ENCODE measurements at regions not wholly inside any gene's neighbourhood (a gene's known extent, or its start where the extent isn't known, plus 50 kb on each side); places are given as distances from the start of the nearest gene placed in this dataset.
A peak's percentile ranks its signal among the peaks of the same experiment; 100 is the strongest.
"Not testable (repeated sequence)": the region's sequence is repeated elsewhere in the genome, so short reads cannot be mapped to it uniquely, and the experiment has no call there.

DNA sequence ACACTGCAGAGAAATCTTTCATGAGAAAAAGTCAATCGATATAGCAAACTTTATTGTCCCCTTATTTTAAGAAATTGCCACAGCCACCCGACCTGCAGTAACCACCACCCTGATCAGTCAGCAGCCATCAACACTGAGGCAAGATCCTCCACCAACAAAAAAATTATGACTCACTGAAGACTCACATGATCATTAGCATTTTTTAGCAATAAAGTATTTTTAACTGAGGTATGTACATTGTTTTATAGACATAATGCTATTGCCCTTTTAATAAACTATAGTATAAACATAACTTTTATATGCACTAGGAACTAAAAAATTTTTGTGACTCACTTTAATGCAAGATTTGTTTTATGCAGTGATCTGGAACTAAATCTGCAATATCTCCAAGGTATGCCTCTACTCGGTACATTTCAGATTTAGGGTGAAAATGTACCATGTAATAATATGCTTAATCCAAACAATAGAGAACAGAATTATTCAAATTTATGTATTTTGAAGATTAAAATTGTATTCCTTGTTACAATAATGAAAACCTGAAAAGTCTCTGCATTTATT lies 79.2 kb upstream of the CEP126 start:
- peak; percentile 47 for DNase-seq

DNA sequence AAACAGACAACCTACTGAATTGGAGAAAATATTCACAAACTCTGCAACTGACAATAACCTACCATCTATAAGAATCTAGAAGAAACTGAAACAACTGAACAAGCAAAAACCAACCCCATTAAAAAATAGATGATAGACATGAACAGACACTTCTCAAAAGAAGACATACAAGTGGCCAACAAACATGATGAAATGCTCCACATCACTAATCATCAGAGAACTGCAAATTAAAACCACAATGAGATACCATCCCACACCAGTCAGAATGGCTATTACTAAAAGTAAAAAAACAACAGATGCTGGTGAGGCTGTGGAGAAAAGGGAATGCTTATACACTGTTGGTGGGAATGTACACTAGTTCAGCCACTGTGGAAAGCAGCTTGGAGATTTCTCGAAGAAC lies 84.3 kb upstream of the CEP126 start:
- not testable (repeated sequence) for DNase-seq

DNA sequence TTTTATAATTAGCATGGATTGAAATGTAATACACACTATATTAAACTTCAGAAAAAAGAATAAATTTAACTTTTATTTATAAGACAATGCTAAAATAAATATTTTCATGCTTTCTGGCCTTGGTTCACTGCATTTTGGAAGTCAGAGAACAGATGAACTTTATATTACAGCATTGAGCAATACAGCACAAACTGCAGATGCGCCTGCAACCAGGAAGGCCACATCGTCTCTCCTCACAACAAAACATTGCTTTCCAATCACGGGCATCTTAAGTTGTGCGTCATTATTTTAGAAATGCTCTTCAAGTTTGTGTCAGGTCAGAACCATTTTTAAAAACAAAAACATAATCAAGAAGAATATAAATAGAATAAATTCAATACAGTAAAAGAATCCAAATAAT lies 89.3 kb upstream of the CEP126 start:
- DNase-seq, result no peak

DNA sequence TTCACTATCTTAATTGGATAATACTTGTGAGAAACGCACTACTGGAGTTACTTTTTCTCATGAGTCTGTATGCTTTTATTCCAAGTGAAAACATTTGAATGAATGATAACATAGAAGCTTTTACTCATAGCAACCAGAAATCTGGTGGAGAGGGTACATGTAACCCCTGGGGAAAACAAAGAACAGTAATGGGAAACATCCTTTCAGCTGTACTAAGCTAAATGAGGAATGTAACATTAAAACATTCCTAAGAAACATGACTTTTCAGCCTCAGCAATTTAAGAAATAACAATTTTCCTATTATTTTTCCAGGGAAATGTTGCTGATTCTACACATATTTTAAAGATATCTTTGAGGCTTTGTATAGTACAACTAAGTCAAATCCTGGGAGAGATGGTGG lies 97.2 kb upstream of the CEP126 start:
- DNase-seq, result peak; percentile 88

DNA sequence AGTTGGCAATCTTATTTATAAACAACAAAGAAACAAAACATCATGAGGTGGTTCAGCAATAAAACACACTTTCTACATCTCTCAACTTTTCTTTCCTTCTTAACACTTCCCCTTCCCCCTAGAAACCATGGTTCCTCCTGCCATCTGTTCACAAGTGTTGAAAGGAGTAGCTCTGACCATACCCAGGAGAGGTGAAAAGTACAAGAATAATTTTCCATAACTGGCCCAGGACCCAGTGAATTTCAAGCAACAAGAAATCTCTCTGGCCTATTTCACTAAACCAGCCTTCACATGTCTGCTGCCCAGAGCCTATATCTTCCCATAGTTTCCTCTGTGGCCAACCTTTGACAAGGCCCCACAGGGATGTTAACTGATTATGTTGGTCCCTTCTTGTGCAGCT lies 98.2 kb upstream of the CEP126 start:
- DNase-seq, result no peak

DNA sequence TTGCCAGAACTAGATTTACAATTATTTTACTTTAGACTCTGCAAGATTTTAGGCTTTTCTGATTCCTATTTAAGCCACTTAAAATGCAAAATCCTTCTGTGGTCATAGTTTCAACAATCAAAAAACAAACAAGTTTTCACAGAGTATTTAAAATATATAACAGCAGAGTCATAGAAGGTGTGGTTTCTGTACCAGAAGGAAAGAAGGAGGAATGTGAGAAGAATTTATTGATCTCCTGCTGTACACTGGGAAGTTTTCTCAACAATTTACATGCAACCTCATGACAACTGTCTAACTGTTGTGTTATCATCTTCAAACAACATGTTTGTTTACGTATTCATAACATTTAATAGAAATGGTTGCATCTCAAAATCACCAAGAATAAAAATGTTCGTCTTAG lies 102.3 kb upstream of the CEP126 start:
- DNase-seq, result peak; percentile 36

DNA sequence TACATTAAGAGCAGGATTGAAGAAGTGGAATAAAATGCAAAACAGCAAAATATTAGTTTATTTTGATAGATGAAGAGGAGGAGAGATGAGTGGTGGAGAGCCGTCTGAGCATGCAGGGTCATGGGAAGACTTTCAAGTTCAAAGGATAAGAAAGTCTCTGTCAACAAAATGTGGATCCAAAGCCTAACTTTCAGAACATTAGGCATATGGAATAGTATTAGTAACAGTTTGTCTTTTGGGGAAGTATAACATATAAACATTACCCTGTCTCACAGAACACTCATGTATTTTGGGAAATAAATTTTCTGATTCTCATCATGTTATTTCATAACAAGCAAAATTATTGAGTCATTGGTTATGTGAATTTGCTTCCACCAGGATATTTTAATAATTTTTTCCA lies 104.3 kb upstream of the CEP126 start:
- no peak for DNase-seq

DNA sequence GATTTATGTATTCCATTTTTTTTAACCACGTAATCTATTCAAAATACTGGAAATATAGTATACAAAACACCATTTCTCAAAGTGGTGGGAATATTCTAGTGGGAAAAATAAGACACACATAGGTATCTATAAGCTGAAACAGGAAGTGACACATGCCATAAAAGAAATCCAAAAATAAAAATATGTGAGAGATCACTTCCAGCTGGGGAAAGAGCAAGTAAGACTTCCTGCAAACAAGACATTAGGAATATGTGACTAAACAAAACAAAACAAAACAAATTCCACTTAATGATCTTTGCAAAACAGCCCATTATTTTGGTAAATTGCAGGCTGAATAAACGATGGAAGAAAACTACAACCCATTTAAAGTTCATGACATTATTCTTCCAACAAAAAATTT lies 107.3 kb upstream of the CEP126 start:
- DNase-seq, result peak; percentile 28

DNA sequence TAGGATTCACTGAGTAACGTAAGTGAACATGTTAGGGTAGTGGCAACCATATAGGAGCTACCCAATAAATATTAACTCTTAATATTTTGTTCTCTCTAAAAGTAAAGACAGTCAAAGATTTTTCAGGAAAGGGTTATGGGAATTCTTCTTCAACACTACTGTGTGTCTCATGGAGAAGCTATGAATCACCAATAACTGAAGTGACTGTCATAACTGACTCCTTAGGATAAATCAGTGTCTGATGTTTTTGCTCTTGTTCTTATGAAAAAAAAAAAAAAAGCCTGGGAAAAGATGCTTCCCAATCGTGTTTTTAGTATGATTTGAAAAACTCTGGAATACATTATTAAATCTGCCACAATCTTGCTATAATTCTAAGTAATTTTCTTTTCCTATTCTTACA lies 111.2 kb upstream of the CEP126 start:
- DNase-seq, result peak; percentile 59

DNA sequence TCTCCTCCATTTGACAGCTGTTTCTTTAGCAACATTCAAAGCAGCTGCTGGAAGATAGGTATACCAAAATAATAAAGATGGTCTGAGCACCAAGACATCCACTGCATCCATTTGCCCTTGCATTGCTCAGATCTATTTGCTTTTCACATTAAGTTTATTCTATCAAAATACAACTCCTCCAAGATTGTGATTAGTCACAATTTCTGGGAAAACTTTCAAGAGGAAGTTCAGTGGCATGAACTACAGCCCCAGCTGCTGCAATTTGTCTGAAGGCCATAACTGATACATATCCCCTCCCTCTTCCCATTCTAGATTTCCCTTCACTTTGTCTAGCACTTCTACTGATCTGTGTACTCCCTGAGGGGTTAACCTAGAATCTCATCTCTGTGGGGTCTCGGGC lies 117.5 kb upstream of the CEP126 start:
- peak; percentile 62 for DNase-seq

DNA sequence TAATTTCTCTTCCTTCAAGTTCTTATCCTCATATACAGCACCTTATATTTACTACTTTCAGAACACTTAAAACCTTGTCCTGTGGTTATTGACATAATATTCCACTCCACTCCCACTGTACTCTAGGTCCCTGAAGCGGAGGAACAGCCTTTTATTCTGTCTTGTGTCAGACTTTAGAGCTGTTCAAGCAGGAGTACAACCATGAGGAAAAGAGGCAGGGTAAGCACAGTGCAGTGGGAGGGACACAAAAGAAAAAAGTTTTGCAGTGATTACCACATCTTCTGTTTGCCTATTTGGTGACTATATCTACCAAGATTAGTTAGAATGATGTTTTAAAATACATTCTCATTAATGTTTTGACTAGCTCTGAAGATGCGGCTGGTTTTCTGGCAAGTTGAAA lies 122.0 kb upstream of the CEP126 start:
- no peak for DNase-seq

DNA sequence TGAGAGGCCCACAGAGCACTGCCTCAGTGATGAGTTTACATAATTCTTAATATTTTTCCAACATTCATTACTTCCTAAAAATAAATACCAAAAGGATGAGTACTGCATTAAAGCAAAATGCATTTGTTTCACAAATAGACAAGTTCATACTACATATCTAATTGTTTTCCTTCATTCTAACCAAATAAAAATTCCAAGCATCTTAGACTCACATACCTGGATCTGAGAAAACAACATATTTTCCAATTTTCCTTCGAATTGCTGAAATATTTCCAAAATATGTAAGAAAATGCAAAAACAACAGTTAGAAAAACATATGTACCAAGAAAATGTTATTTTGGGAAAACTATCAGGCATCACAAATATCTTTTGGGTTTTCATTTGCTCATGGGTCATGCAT lies 127.9 kb upstream of the CEP126 start:
- peak; percentile 79 for DNase-seq

DNA sequence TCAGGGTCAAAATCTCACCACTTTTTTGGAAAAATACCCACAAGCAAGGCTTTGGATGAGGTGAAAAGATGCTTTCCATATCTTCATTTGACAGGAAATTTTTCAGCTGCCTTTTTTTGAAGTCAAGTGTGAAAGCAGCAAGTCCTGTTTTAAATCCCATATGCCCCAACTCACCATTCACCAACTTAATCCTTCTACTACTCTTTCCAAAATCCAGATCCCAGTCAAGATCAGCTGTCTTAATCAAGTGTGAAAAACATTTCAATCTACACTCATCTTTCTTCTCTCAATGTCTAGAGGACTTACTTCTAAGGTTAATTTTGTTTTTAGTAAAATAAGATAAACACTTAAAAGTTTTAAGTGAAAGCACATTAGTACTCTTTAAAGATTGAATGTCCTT lies 128.4 kb upstream of the CEP126 start:
- no peak for DNase-seq

DNA sequence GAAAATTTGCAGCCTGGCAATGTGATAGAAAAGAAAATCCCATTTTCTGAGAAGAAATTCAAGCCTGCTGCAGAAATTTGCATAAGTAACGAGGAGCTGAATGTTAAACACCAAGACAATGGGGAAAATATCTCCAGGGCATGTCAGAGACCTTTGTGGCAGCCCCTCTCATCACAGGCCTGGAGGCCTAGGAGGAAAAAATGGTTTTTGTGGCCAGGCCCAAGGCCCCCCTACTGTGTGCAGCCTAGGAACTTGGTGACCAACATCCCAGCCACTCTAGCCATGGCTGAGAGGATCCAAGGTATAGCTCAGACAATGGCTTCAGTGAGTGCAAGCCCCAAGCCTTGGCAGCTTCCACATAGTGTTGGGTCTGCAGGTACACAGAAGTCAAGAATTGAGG lies 135.6 kb upstream of the CEP126 start:
- not testable (repeated sequence) for DNase-seq

DNA sequence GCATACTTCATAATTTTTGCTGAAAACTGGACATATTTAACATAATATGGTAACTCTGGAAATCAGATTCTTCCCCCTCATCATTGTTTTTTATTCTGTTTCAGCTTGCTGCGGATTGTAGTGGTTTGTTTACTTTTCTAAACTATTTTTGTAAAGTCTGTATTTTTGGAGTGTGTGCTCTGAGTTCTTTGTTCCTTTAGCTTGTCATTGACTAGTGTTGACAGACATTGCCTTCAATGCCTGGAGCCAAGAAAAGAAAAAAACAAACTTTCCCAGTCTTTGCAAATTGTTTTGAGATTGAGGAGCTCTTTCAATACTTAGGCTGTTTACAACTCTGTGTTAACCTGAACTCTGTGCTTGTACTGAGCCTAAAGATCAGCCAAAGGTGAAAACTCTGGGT lies 137.3 kb upstream of the CEP126 start:
- no peak for DNase-seq

DNA sequence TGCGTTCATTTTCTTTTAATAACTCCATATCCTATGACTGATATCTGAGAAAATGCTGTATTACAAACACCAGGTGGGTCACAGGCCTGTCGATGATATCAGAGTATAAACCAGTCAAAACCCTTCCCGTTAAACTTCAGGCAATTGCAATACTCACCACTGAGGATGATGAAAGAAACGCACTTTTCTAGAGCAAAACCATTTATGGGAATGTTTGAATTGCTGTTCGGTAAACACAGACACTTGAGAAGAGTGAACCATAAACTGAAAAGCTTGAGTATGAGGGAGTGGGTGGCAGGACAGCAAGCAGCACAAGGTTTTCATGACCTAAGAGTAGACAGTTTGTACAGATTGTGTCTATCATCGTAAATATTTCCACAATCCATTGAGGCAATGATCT lies 139.8 kb upstream of the CEP126 start:
- no peak for DNase-seq

DNA sequence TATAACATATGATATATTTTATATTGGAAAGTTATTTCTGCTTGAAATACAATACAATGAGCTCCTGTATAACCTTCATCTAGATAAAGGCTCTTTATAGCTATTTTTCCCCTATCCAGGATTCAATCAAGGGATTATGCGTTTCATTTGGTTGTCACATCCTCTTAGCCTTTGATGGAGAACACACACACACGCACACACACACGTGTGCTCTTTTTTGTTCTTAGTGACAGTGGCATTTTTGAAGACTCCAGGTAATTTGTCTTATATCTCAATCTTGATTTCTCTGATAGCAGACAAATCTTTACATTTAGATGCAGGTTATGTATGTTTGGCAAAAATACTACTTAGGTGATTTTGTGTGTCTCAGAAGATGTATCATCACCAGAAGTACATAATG lies 144.2 kb upstream of the CEP126 start:
- DNase-seq, result no peak

DNA sequence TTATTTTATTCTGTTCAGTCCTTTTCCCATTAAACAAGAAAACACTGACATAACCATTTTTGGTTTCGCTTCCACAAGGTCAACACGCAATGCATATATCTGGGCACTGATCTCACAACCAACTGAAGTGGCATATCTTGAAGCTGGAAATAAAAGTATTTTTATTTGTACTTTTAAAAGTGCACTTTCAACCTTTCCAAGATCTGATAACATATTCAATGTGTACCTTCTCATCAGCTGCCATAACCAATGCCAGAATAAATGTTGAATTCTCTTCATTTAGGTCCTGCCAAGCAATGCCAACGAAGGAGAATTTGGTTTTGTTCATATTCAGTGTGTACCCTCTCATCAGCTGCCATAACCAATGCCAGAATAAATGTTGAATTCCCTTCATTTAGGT lies 148.9 kb upstream of the CEP126 start:
- DNase-seq, result no peak

DNA sequence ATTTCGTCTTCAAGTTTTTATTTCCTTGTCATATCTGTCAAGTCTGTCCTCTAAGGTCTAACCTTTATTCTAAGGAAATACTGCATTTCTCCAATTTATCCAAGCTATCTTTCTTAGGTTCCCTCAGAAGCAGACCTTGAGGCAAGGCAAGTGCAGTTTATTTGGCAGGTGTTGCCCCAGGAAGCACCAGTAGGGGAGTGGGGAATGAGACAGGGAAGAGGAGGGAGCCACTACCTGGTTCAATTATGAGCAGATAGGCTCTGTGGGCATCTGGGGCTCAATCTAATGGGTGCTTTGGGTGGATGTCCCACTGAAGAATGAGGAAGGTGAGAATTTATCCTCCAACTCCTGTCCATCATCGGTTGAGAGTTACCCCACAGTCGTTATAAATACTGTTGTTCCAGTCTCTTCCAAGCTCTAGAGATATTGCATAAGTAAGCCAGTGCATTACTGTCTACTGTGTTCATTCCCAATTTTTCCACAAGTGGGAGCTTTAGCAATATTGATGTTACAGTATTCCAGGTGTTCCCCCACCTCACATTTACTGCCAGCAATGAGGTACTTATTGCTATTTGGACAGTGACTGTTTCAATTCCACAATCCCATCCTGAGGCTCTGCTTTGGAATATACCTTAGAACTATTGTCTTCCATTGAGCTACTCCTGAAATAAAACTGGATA lies 154.9 kb upstream of the CEP126 start:
- DNase-seq, result peak; percentile 14

DNA sequence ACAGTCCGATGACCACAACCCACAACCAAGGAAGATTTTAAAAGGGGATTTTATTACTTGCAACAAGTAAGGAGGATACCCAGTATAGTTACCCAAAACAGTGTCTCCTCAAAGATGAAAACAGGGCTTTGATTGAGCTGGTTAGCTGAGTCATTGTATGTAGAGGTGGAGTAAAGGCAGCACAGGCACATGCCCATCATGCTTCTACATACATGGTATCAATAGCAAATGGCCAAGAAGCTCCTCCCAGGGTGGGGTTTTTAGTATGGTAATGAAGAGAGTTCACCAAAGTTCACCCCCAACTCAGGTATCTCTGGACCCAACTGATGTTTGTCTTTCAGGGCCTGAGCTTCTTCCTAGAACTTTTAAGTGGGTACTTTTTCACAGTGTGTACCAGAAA lies 157.1 kb upstream of the CEP126 start:
- DNase-seq, result no peak

DNA sequence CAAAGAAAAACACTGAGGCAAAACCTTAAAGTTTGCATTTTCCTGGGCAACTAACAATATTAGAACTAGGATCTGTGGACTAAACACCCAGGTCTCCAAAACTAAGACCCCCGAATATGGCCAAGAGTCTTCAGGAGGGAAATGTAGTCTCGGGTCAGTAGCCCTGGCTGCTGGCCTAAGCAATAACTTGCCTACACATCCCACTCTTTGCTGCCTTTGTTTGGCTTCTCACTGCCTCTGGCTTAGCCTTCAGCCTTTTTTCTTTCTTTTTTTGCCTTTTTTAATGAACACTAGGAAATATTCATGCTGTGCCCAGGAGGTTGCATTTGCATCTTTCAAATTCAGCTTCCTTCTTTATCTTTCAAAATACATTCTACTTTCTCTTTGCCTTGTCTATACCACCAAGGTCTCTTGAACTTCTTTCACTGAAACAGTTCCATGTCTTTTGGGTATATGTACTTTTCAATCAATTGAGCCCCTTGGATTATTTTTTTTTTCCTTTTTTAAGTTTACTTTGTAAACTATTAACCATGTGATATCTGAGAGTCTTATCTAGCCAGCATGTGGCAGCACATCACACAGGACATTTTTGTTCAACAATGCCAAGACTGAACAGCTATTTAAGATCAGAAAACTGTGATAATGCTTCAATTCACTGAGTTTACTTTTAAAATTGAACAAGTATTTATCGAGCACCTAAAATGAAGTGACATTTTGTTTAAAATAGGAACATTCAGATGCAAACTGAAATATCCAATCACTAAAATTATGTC lies 165.0 kb upstream of the TRPC6 start:
- DNase-seq, result no peak

DNA sequence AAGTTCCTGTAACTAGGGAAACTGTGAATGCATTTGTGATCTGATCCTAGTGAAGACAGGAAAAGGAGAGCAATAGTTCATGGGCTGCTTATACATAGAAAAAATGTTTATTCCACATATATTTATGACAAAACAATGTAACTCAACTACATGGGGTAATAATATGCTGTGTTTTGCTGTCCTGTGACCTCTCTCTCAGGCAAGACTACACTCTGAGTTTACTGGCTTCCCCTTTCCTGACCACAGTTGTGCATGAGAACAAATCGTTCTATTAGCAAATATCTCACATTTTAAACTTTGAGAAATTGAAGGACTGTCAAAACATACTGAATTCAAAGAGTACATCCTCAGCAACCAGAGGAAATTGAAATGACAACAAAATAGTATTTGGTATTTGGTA lies 161.9 kb upstream of the TRPC6 start:
- no peak for DNase-seq

DNA sequence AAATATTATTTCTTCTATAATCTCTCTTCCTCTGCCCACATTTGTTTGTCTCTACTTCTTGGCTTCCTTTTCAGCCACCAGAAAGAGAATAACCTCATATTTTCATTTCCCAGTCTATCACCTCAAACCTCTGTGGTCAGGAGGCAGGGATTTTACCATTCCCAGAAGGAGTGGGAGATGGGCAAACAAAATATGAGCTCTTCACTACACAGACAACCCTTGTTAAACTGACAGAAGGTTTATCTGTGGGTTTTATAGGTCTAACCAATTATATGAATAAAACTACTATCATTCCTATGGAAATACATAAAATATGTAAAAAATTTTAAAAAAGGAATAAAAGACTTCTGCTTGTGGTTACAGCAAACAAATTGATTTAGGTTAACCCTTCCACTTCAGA lies 160.0 kb upstream of the TRPC6 start:
- DNase-seq, result no peak

DNA sequence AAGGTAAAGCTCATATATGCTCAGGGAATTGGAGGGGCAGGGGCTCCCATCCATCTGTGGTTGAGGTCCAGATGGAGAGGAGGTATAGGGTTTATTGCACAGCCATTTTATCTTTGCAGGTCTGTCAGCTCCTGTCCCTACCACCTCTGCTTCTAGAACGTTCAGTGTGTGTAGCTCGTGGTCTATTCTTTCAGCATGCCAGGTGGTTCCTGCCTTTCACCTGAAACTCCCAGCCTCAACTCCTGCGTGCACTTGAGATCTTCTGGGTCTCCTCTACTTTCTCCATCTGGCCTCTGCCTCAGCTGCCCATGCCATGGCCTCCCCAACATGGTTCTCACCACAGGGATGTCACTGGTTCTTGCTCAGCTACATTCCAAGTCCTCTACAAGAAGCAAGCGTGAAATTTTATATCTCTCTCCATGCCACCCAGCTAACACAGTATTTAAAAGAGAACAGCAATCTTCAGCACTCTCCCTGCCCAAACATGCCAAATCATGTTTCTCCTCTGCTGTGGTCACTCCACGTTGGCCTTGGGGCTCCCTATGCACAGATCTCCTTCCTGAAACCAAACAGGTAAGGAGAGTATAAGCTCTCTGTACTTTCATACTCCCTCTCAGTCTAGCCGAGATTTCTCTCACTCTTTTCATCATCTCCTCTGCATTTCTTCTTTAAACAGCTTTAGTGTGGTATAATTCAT lies 157.8 kb upstream of the TRPC6 start:
- no peak for DNase-seq
